ENCODE measurements at regions not wholly inside any gene's neighbourhood (a gene's known extent, or its start where the extent isn't known, plus 50 kb on each side); places are given as distances from the start of the nearest gene placed in this dataset.

- no peaks in the 10 kb centered on the region for H3K27me3 ChIP-seq (ENCODE audit: low read length)
- H2AFZ ChIP-seq (ENCODE audit: low read depth, low read length, severe bottlenecking): no peak overlapping the region
- H3K9ac ChIP-seq (ENCODE audit: low read length): no peak overlapping the region
- H3K9me2 ChIP-seq (replicated peaks; ENCODE audit: insufficient read depth, low read length): no peaks in the 10 kb centered on the region
- no peaks in the 10 kb centered on the region for H3F3A ChIP-seq (ENCODE audit: insufficient read depth)
- no peak for TF ChIP-seq CTCF (IDR thresholded peaks at IDR 0.05; ENCODE audit: insufficient read depth, low read length, poor library complexity, severe bottlenecking)
- TF ChIP-seq EZH2phosphoT487 (conservative IDR thresholded peaks at IDR 0.05; ENCODE audit: low read length): no peak
- no peaks in the 10 kb centered on the region for H3K9me3 ChIP-seq (ENCODE audit: insufficient read depth, low read length)
- H3K4me2 ChIP-seq (ENCODE audit: low read depth, low read length, poor library complexity, severe bottlenecking): no peak overlapping the region
- H3K36me3 ChIP-seq (ENCODE audit: low read length): no peaks in the 10 kb centered on the region
- no peak overlapping the region for H3K4me3 ChIP-seq (ENCODE audit: insufficient read depth, low read length, poor library complexity, severe bottlenecking)
- H3K79me2 ChIP-seq (ENCODE audit: insufficient read depth, low read length): no peaks in the 10 kb centered on the region
- H4K20me1 ChIP-seq (ENCODE audit: low read depth, low read length): no peaks in the 10 kb centered on the region
- no peak overlapping the region for H3K27ac ChIP-seq (ENCODE audit: low read depth, low read length)
Observed at GRCh38 chr9:88657893-88658292, 122.9 kb downstream of the NXNL2 start.

- H3K27ac ChIP-seq (ENCODE audit: low read depth, low read length): no peak overlapping the region
- TF ChIP-seq EZH2phosphoT487 (conservative IDR thresholded peaks at IDR 0.05; ENCODE audit: low read length) (no peak), CTCF (IDR thresholded peaks at IDR 0.05; ENCODE audit: insufficient read depth, low read length, poor library complexity, severe bottlenecking) (no peak)
- no peaks in the 10 kb centered on the region for H3K36me3 ChIP-seq (ENCODE audit: low read length)
- no peaks in the 10 kb centered on the region for H3K79me2 ChIP-seq (ENCODE audit: insufficient read depth, low read length)
- no peak overlapping the region for H3K9ac ChIP-seq (ENCODE audit: low read length)
- no peaks in the 10 kb centered on the region for H3F3A ChIP-seq (ENCODE audit: insufficient read depth)
- H3K9me2 ChIP-seq (replicated peaks; ENCODE audit: insufficient read depth, low read length): no peaks in the 10 kb centered on the region
- H3K27me3 ChIP-seq (ENCODE audit: low read length): no peaks in the 10 kb centered on the region
- H3K4me2 ChIP-seq (ENCODE audit: low read depth, low read length, poor library complexity, severe bottlenecking): no peak overlapping the region
- H4K20me1 ChIP-seq (ENCODE audit: low read depth, low read length): no peaks in the 10 kb centered on the region
- H3K9me3 ChIP-seq (ENCODE audit: insufficient read depth, low read length): no peaks in the 10 kb centered on the region
- H2AFZ ChIP-seq (ENCODE audit: low read depth, low read length, severe bottlenecking): no peak overlapping the region
- H3K4me3 ChIP-seq (ENCODE audit: insufficient read depth, low read length, poor library complexity, severe bottlenecking): no peak overlapping the region
Observed at GRCh38 chr9:88658311-88658822, 123.4 kb downstream of the NXNL2 start.

- no peaks in the 10 kb centered on the region for H3K9me2 ChIP-seq (replicated peaks; ENCODE audit: insufficient read depth, low read length)
- H3K79me2 ChIP-seq (ENCODE audit: insufficient read depth, low read length): no peaks in the 10 kb centered on the region
- no peaks in the 10 kb centered on the region for H3K27me3 ChIP-seq (ENCODE audit: low read length)
- no peak overlapping the region for H3K4me3 ChIP-seq (ENCODE audit: insufficient read depth, low read length, poor library complexity, severe bottlenecking)
- no peak overlapping the region for H3K4me2 ChIP-seq (ENCODE audit: low read depth, low read length, poor library complexity, severe bottlenecking)
- H2AFZ ChIP-seq (ENCODE audit: low read depth, low read length, severe bottlenecking): no peak overlapping the region
- no peak overlapping the region for H3K27ac ChIP-seq (ENCODE audit: low read depth, low read length)
- no peaks in the 10 kb centered on the region for H4K20me1 ChIP-seq (ENCODE audit: low read depth, low read length)
- TF ChIP-seq CTCF (IDR thresholded peaks at IDR 0.05; ENCODE audit: insufficient read depth, low read length, poor library complexity, severe bottlenecking) (no peak), EZH2phosphoT487 (conservative IDR thresholded peaks at IDR 0.05; ENCODE audit: low read length) (no peak)
- no peaks in the 10 kb centered on the region for H3K36me3 ChIP-seq (ENCODE audit: low read length)
- H3K9me3 ChIP-seq (ENCODE audit: insufficient read depth, low read length): no peaks in the 10 kb centered on the region
- no peak overlapping the region for H3K9ac ChIP-seq (ENCODE audit: low read length)
- no peaks in the 10 kb centered on the region for H3F3A ChIP-seq (ENCODE audit: insufficient read depth)
Observed at GRCh38 chr9:88659126-88659525, 124.1 kb downstream of the NXNL2 start.

Measured in SU-DHL-6 (cell line).